Superior temporal gyrus (tissue), 1 donor: ENCODE measurements at regions not wholly inside any gene's neighbourhood (a gene's known extent, or its start where the extent isn't known, plus 50 kb on each side); places are given as distances from the start of the nearest gene placed in this dataset.

Experiments used
- DNase-seq: peaks from one replicate; pipeline ENCODE4 v3.0.0-alpha.2; 2016; ENCODE audit errors: extremely low spot score

- DNase-seq = no peak
These were observed 176.0 kb downstream of the NOC3L start for GRCh38 chr10:94186722-94187121.

GRCh38 chr10:94192333-94192732 is 170.4 kb downstream of the NOC3L start:
- DNase-seq = no peak

GRCh38 chr10:94192974-94193373 is 169.8 kb downstream of the NOC3L start:
- no peak for DNase-seq

GRCh38 chr10:94193466-94193924 is 169.2 kb downstream of the NOC3L start:
- no peak for DNase-seq

GRCh38 chr10:94194256-94194655 is 168.5 kb downstream of the NOC3L start:
- no peak for DNase-seq

GRCh38 chr10:94197241-94197640 is 165.5 kb downstream of the NOC3L start:
- DNase-seq = no peak

GRCh38 chr10:94198324-94198723 is 164.4 kb downstream of the NOC3L start:
- no peak for DNase-seq

- DNase-seq = no peak
These were observed 163.2 kb downstream of the NOC3L start for GRCh38 chr10:94199565-94199964.

GRCh38 chr10:94200146-94200837 is 162.4 kb downstream of the NOC3L start:
- DNase-seq = no peak

- no peak for DNase-seq
These were observed 157.3 kb downstream of the NOC3L start for GRCh38 chr10:94205396-94205831.

- DNase-seq = no peak
These were observed 156.6 kb downstream of the NOC3L start for GRCh38 chr10:94206176-94206575.

GRCh38 chr10:94208315-94208714 is 154.4 kb downstream of the NOC3L start:
- no peak for DNase-seq

- DNase-seq = no peak
These were observed 152.1 kb downstream of the NOC3L start for GRCh38 chr10:94210440-94211168.

GRCh38 chr10:94211169-94211510 is 151.6 kb downstream of the NOC3L start:
- DNase-seq = no peak

GRCh38 chr10:94213001-94213530 is 149.7 kb downstream of the NOC3L start:
- DNase-seq = no peak

GRCh38 chr10:94213980-94214379 is 148.8 kb downstream of the NOC3L start:
- no peak for DNase-seq

GRCh38 chr10:94214481-94214893 is 148.3 kb downstream of the NOC3L start:
- no peak for DNase-seq

GRCh38 chr10:94216201-94216600 is 146.5 kb downstream of the NOC3L start:
- DNase-seq = no peak

GRCh38 chr10:94217411-94217810 is 145.3 kb downstream of the NOC3L start:
- DNase-seq = no peak

GRCh38 chr10:94218493-94219183 is 144.1 kb downstream of the NOC3L start:
- no peak for DNase-seq

GRCh38 chr10:94219829-94220228 is 142.9 kb downstream of the NOC3L start:
- no peak for DNase-seq

GRCh38 chr10:94220717-94221116 is 142.0 kb downstream of the NOC3L start:
- no peak for DNase-seq
